WTC11 (cell line): ENCODE measurements at regions not wholly inside any gene's neighbourhood (a gene's known extent, or its start where the extent isn't known, plus 50 kb on each side); places are given as distances from the start of the nearest gene placed in this dataset.

Experiments
- ATAC-seq: fragments of 200-7000 bp; cut with Tn5 transposase; 2 replicates; pipeline ENCODE4 v1.10.0; 2021; ENCODE audit warnings: mild to moderate bottlenecking, moderate library complexity
- CTCF ChIA-PET: fragments of 300-600 bp; sonication (Branson Sonifier 250); formaldehyde crosslinking; loops from one replicate; lab custom pipeline; 2021; ENCODE audit warnings: antibody characterized with exemption; lab: Charles Lee
- POLR2A ChIA-PET: fragments of 350-600 bp; sonication (Branson Sonifier 250); formaldehyde crosslinking; loops from one replicate; lab custom pipeline; 2021; ENCODE audit warnings: antibody characterized with exemption; lab: Charles Lee
- DNase-seq: peaks from one replicate; pipeline ENCODE4 v3.0.0; 2021; ENCODE audit warnings: low spot score
- H3K27ac Mint-ChIP-seq: 2 replicates; pipeline ENCODE4 v1.8.0; 2021; ENCODE audit warnings: mixed read lengths
- H3K27me3 Mint-ChIP-seq: 2 replicates; pipeline ENCODE4 v1.8.0; 2021; ENCODE audit warnings: low read depth, mild to moderate bottlenecking, moderate library complexity, mixed read lengths
- H3K36me3 Mint-ChIP-seq: 2 replicates; pipeline ENCODE4 v1.8.0; 2021; ENCODE audit warnings: mixed read lengths
- H3K4me1 Mint-ChIP-seq: 2 replicates; pipeline ENCODE4 v1.8.0; 2022; ENCODE audit warnings: mixed read lengths
- H3K4me3 Mint-ChIP-seq: 2 replicates; pipeline ENCODE4 v1.8.0; 2021; ENCODE audit warnings: mild to moderate bottlenecking, moderate library complexity, mixed read lengths
- H3K9me3 Mint-ChIP-seq: 2 replicates; pipeline ENCODE4 v1.8.0; 2021; ENCODE audit warnings: mixed read lengths
- ARID4B ChIP-seq: sonication (generic); formaldehyde crosslinking; IDR thresholded peaks from 2 replicates; pipeline ENCODE4 v1.8.0; 2023; ENCODE audit warnings: missing genetic modification reagents, mild to moderate bottlenecking, borderline replicate concordance
- ATF6 ChIP-seq: sonication (generic); formaldehyde crosslinking; IDR thresholded peaks from 2 replicates; pipeline ENCODE4 v1.8.1; 2023; ENCODE audit warnings: mild to moderate bottlenecking, missing genetic modification reagents
- ERG ChIP-seq: fragments of 250-450 bp; sonication (Bioruptor Pico); IDR thresholded peaks from 2 replicates; pipeline ENCODE4 v1.8.0; 2021; ENCODE audit warnings: mild to moderate bottlenecking
- FOXK1 ChIP-seq: sonication (generic); formaldehyde crosslinking; IDR thresholded peaks from 2 replicates; pipeline ENCODE4 v1.8.0; 2022; ENCODE audit warnings: mild to moderate bottlenecking, moderate library complexity, missing genetic modification reagents
- HMGXB4 ChIP-seq: sonication (generic); formaldehyde crosslinking; IDR thresholded peaks from 2 replicates; pipeline ENCODE4 v1.8.1; 2023; ENCODE audit warnings: mild to moderate bottlenecking, moderate library complexity, missing genetic modification reagents
- IRF1 ChIP-seq: sonication (generic); formaldehyde crosslinking; IDR thresholded peaks from 2 replicates; pipeline ENCODE4 v1.8.0; 2023; ENCODE audit warnings: missing genetic modification reagents
- MYBL2 ChIP-seq: sonication (generic); formaldehyde crosslinking; IDR thresholded peaks from 2 replicates; pipeline ENCODE4 v1.8.1; 2023; ENCODE audit warnings: mild to moderate bottlenecking, moderate library complexity, missing genetic modification reagents
- NR2C2 ChIP-seq: sonication (generic); formaldehyde crosslinking; IDR thresholded peaks from 2 replicates; pipeline ENCODE4 v1.8.0; 2022; ENCODE audit warnings: mild to moderate bottlenecking, missing genetic modification reagents
- PRDM15 ChIP-seq: sonication (generic); formaldehyde crosslinking; IDR thresholded peaks from 2 replicates; pipeline ENCODE4 v1.8.0; 2022; ENCODE audit warnings: missing genetic modification reagents
- ZNF121 ChIP-seq: sonication (generic); formaldehyde crosslinking; IDR thresholded peaks from 2 replicates; pipeline ENCODE4 v1.8.0; 2023; ENCODE audit warnings: missing genetic modification reagents
- ZNF396 ChIP-seq: fragments of 250-450 bp; sonication (Bioruptor Pico); IDR thresholded peaks from 2 replicates; pipeline ENCODE4 v1.8.0; 2021; ENCODE audit warnings: mild to moderate bottlenecking, moderate library complexity, borderline replicate concordance
- ZNF425 ChIP-seq: fragments of 250-450 bp; sonication (Bioruptor Pico); conservative IDR thresholded peaks from 2 replicates; pipeline ENCODE4 v1.9.0; 2021; ENCODE audit warnings: mild to moderate bottlenecking

- no peak for TF ChIP-seq ARID4B (CRISPR knock-in tag)
- no peak for TF ChIP-seq ZNF121 (CRISPR knock-in tag)
- no peak for TF ChIP-seq HMGXB4
- TF ChIP-seq FOXK1 = no peak
- no peak for TF ChIP-seq MYBL2 (CRISPR knock-in tag)
- TF ChIP-seq ERG = no peak
- no peak for TF ChIP-seq ZNF396 (CRISPR knock-in tag)
- TF ChIP-seq ZNF425 (CRISPR knock-in tag) = no peak
Measured at GRCh38 chr12:58777815-58778214, 142.5 kb downstream of the LRIG3 start (continued).

- no peak overlapping the region for H3K27ac Mint-ChIP-seq
- DNase-seq (no peak), ATAC-seq (no peak)
- H3K27me3 Mint-ChIP-seq = no peaks in the 10 kb centered on the region
- no peaks in the 10 kb centered on the region for H3K4me1 Mint-ChIP-seq
- no peak overlapping the region for H3K4me3 Mint-ChIP-seq
- peaks cover 19% of the 10 kb centered on the region for H3K9me3 Mint-ChIP-seq
- POLR2A ChIA-PET = no interaction called here
- CTCF ChIA-PET = no interaction called here
- 0 out of 2 replicates have a peak, but pooled peaks cover 2% of the 10 kb centered on the region for H3K36me3 Mint-ChIP-seq
- no peak for TF ChIP-seq NR2C2 (CRISPR knock-in tag)
- TF ChIP-seq IRF1 = no peak
- TF ChIP-seq ZNF425 (CRISPR knock-in tag) = no peak
- TF ChIP-seq ATF6 (CRISPR knock-in tag) = no peak
- no peak for TF ChIP-seq PRDM15 (CRISPR knock-in tag)
Measured at GRCh38 chr12:58781609-58782008, 138.7 kb downstream of the LRIG3 start.
